OCI-LY7 (cell line): ENCODE measurements at regions not wholly inside any gene's neighbourhood (a gene's known extent, or its start where the extent isn't known, plus 50 kb on each side); places are given as distances from the start of the nearest gene placed in this dataset.

Experiments used
- CTCF ChIP-seq: fragments of 200-600 bp; sonication (generic); conservative IDR thresholded peaks from 2 replicates; pipeline ENCODE4 v1.5.1; 2014; ENCODE audit warnings: mild to moderate bottlenecking, antibody characterized with exemption, low read length, moderate library complexity, mixed read lengths
- EZH2phosphoT487 ChIP-seq: fragments of 200-600 bp; sonication (generic); IDR thresholded peaks from 2 replicates; pipeline ENCODE4 v1.6.1; 2018; ENCODE audit warnings: low read depth, borderline replicate concordance, mild to moderate bottlenecking, mixed run types, antibody characterized with exemption, low read length, moderate library complexity, mixed read lengths

- TF ChIP-seq CTCF = no peak
- TF ChIP-seq EZH2phosphoT487 = no peak
Observed at GRCh38 chr18:27627927-27628326, 442.8 kb upstream of the CHST9 start.
